GM21737 (cell line): ENCODE measurements at regions not wholly inside any gene's neighbourhood (a gene's known extent, or its start where the extent isn't known, plus 50 kb on each side); places are given as distances from the start of the nearest gene placed in this dataset.
"Not testable (repeated sequence)": the region's sequence is repeated elsewhere in the genome, so short reads cannot be mapped to it uniquely, and the experiment has no call there.

ENCODE experiments used
- ATAC-seq: cut with Tn5 transposase; IDR thresholded peaks from one replicate; pipeline ENCODE4 v1.9.1; 2021; ENCODE audit warnings: mild to moderate bottlenecking, moderate library complexity; ENCODE audit not compliant: unreplicated experiment

GRCh38 chr20:48148020-48148419 is 362.7 kb upstream of the SULF2 start:
- no peak for ATAC-seq

- no peak for ATAC-seq
These were observed 362.0 kb upstream of the SULF2 start for GRCh38 chr20:48147311-48147710.

GRCh38 chr20:48146877-48147276 is 361.6 kb upstream of the SULF2 start:
- no peak for ATAC-seq

- ATAC-seq: no peak
These were observed 361.0 kb upstream of the SULF2 start for GRCh38 chr20:48146308-48146707.

- no peak for ATAC-seq
These were observed 358.3 kb upstream of the SULF2 start for GRCh38 chr20:48143435-48144081.

GRCh38 chr20:48142516-48142773 is 357.2 kb upstream of the SULF2 start:
- no peak for ATAC-seq

- no peak for ATAC-seq
These were observed 356.6 kb upstream of the SULF2 start for GRCh38 chr20:48141660-48142515.

GRCh38 chr20:48139262-48140041 is 354.2 kb upstream of the SULF2 start:
- ATAC-seq: no peak

- ATAC-seq: no peak
These were observed 347.6 kb upstream of the SULF2 start for GRCh38 chr20:48132834-48133233.

- no peak for ATAC-seq
These were observed 346.3 kb upstream of the SULF2 start for GRCh38 chr20:48131581-48131980.

GRCh38 chr20:48129345-48129942 is 344.2 kb upstream of the SULF2 start:
- no peak for ATAC-seq

- no peak for ATAC-seq
These were observed 343.2 kb upstream of the SULF2 start for GRCh38 chr20:48128436-48128835.

GRCh38 chr20:48127964-48128363 is 342.7 kb upstream of the SULF2 start:
- not testable (repeated sequence) for ATAC-seq

- ATAC-seq: not testable (repeated sequence)
These were observed 341.9 kb upstream of the SULF2 start for GRCh38 chr20:48127133-48127532.

- no peak for ATAC-seq
These were observed 341.0 kb upstream of the SULF2 start for GRCh38 chr20:48126227-48126740.

- no peak for ATAC-seq
These were observed 339.7 kb upstream of the SULF2 start for GRCh38 chr20:48124960-48125359.

- ATAC-seq: no peak
These were observed 339.0 kb upstream of the SULF2 start for GRCh38 chr20:48124181-48124782.

- ATAC-seq: no peak
These were observed 334.8 kb upstream of the SULF2 start for GRCh38 chr20:48120120-48120519.

- ATAC-seq: not testable (repeated sequence)
These were observed 334.1 kb upstream of the SULF2 start for GRCh38 chr20:48119389-48119788.

GRCh38 chr20:48115502-48115901 is 330.2 kb upstream of the SULF2 start:
- ATAC-seq: no peak

GRCh38 chr20:48107560-48107959 is 322.3 kb upstream of the SULF2 start:
- ATAC-seq: no peak
